ENCODE measurements at regions not wholly inside any gene's neighbourhood (a gene's known extent, or its start where the extent isn't known, plus 50 kb on each side); places are given as distances from the start of the nearest gene placed in this dataset.

GRCh38 chr11:110782616-110783015 is 70.4 kb upstream of the ARHGAP20 start:
- TF ChIP-seq POLR2AphosphoS5 (IDR thresholded peaks at IDR 0.05) (no peak), POLR2A (IDR thresholded peaks at IDR 0.05) (no peak), CTCF (IDR thresholded peaks at IDR 0.05 in 8 of 11, conservative IDR thresholded peaks at IDR 0.05 in 3 of 11) (no peak)
- no peaks in the 10 kb centered on the region for H3K36me3 ChIP-seq
- H3K27me3 ChIP-seq (replicated peaks in 1 of 7) = no peaks in the 10 kb centered on the region
- peaks cover 0 to 6% (median 1%) of the 10 kb centered on the region in 6 donors for H3K4me1 ChIP-seq
- H3K27ac ChIP-seq = no peak overlapping the region
- DNase-seq = no peak
- H3K4me3 ChIP-seq = no peak overlapping the region
- peaks cover 0 to 25% (median 9%) of the 10 kb centered on the region in 8 donors for H3K9me3 ChIP-seq
- WGBS, 5 donors = 64 to 82% (median 69%) methylated on average over 2 of the region's 2 CpGs
- intact Hi-C loops (cut with DNase I; ENCODE audit: low total_unique reads) = no loop called here

- no peaks in the 10 kb centered on the region for H3K27me3 ChIP-seq (replicated peaks in 1 of 7)
- H3K36me3 ChIP-seq = no peaks in the 10 kb centered on the region
- intact Hi-C loops (cut with DNase I; ENCODE audit: low total_unique reads) = no loop called here
- TF ChIP-seq CTCF (IDR thresholded peaks at IDR 0.05 in 8 of 11, conservative IDR thresholded peaks at IDR 0.05 in 3 of 11) (no peak), POLR2A (IDR thresholded peaks at IDR 0.05) (no peak), POLR2AphosphoS5 (IDR thresholded peaks at IDR 0.05) (no peak)
- no peak for DNase-seq
- peaks cover 0 to 11% (median 7%) of the 10 kb centered on the region in 8 donors for H3K9me3 ChIP-seq
- no peak overlapping the region for H3K4me3 ChIP-seq
- peak overlapping the region in 2 of 8 donors; percentile 45 to 53 for H3K27ac ChIP-seq
- H3K4me1 ChIP-seq = peaks cover 0 to 6% (median 3%) of the 10 kb centered on the region in 6 donors
- 87 to 97% (median 92%) methylated on average over 2 to 3 of the region's 3 CpGs for WGBS, 5 donors
Observed at GRCh38 chr11:110779108-110779507, 66.9 kb upstream of the ARHGAP20 start.

DNA sequence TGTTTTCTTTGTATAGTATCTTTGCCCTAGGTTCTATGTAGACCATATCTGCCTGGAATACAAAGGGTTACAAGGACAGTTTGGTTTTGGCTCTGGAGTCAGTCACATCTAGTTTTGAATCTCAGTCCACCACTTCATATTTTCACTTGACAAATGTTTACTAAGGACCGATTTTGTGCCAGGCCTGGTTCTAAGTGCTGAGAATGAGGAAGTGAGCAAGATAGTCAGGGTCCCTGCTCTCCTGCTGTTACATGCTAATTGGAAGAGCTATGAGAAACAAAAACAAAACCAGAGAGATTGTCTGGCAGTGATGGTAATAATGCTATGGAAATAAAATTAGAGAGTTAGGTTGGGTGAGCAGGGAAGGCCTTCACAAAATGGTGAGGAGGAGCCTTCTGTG is 66.1 kb upstream of the ARHGAP20 start:
- Histone ChIP-seq H3K4me1 (peaks cover 0 to 6% (median 3%) of the 10 kb centered on the region in 6 donors), H3K27ac (peak overlapping the region in 6 of 8 donors; percentile 17 to 63 (median 42)), H3K27me3 (replicated peaks in 1 of 7) (no peaks in the 10 kb centered on the region), H3K36me3 (no peaks in the 10 kb centered on the region), H3K4me3 (no peak overlapping the region), H3K9me3 (peaks cover 0 to 11% (median 7%) of the 10 kb centered on the region in 8 donors)
- intact Hi-C loops (cut with DNase I; ENCODE audit: low total_unique reads) = no loop called here
- TF ChIP-seq POLR2AphosphoS5 (IDR thresholded peaks at IDR 0.05) (no peak), CTCF (IDR thresholded peaks at IDR 0.05 in 8 of 11, conservative IDR thresholded peaks at IDR 0.05 in 3 of 11) (no peak), POLR2A (IDR thresholded peaks at IDR 0.05) (no peak)
- 15 to 41% (median 30%) methylated on average over 1 of the region's 1 CpG for WGBS, 5 donors
- DNase-seq = no peak

- Histone ChIP-seq H3K9me3 (peaks cover 0 to 11% (median 7%) of the 10 kb centered on the region in 8 donors), H3K36me3 (no peaks in the 10 kb centered on the region), H3K4me1 (peaks cover 0 to 6% (median 3%) of the 10 kb centered on the region in 6 donors), H3K27me3 (replicated peaks in 1 of 7) (no peaks in the 10 kb centered on the region), H3K27ac (peak overlapping the region in 6 of 8 donors; percentile 17 to 63 (median 42)), H3K4me3 (no peak overlapping the region)
- TF ChIP-seq CTCF (IDR thresholded peaks at IDR 0.05 in 8 of 11, conservative IDR thresholded peaks at IDR 0.05 in 3 of 11) = no peak
- no peak for TF ChIP-seq POLR2A (IDR thresholded peaks at IDR 0.05)
- no peak for TF ChIP-seq POLR2AphosphoS5 (IDR thresholded peaks at IDR 0.05)
- intact Hi-C loops (cut with DNase I; ENCODE audit: low total_unique reads) = no loop called here
- 16 to 26% (median 20%) methylated on average over 2 of the region's 2 CpGs for WGBS, 5 donors
- no peak for DNase-seq
Observed at GRCh38 chr11:110777775-110778174, 65.5 kb upstream of the ARHGAP20 start.

Measured in spleen (tissue), 11 donors.